ENCODE measurements at regions not wholly inside any gene's neighbourhood (a gene's known extent, or its start where the extent isn't known, plus 50 kb on each side); places are given as distances from the start of the nearest gene placed in this dataset.

- Histone ChIP-seq H4K20me1 (ENCODE audit: insufficient read depth, low read length) (no peaks in the 10 kb centered on the region), H3K4me2 (replicated peaks; ENCODE audit: extremely low read depth, low read length, poor library complexity, severe bottlenecking) (no peak overlapping the region), H3K4me3 (replicated peaks in 1 of 3; ENCODE audit: low read depth in 2 of 3, low read length in 3 of 3) (no peak overlapping the region), H3K4me1 (ENCODE audit: control insufficient read depth in 1 of 2, insufficient read depth in 2 of 2, low read length in 2 of 2) (no peaks in the 10 kb centered on the region), H3K9ac (ENCODE audit: insufficient read depth, low read length, poor library complexity, severe bottlenecking) (no peak overlapping the region), H3K27ac (ENCODE audit: low read depth in 1 of 2, low read length in 2 of 2) (no peak overlapping the region), H3K36me3 (replicated peaks in 1 of 2; ENCODE audit: control insufficient read depth in 1 of 2, insufficient read depth in 2 of 2, low read length in 2 of 2) (no peaks in the 10 kb centered on the region), H2AFZ (ENCODE audit: insufficient read depth, low read depth, low read length, poor library complexity, severe bottlenecking) (no peak overlapping the region), H3K9me3 (replicated peaks in 1 of 2; ENCODE audit: control insufficient read depth in 1 of 2, insufficient read depth in 1 of 2, low read length in 2 of 2) (peaks cover 4 to 6% of the 10 kb centered on the region in 2 donors), H3K79me2 (ENCODE audit: insufficient read depth, low read length) (no peaks in the 10 kb centered on the region), H3K27me3 (ENCODE audit: control insufficient read depth in 2 of 2, insufficient read depth in 2 of 2, low read length in 2 of 2) (no peaks in the 10 kb centered on the region)
- Mint-ChIP-seq H3K4me1 (no peaks in the 10 kb centered on the region), H3K9me3 (peaks cover 3 to 17% (median 11%) of the 10 kb centered on the region in 7 donors), H3K27me3 (ENCODE audit: low read depth in 3 of 3) (peaks cover 0 to 1% (median 0%) of the 10 kb centered on the region in 3 donors), H3K4me3 (no peak overlapping the region), H3K27ac (no peak overlapping the region), H3K36me3 (no peaks in the 10 kb centered on the region)
- TF ChIP-seq, protein P1, sequence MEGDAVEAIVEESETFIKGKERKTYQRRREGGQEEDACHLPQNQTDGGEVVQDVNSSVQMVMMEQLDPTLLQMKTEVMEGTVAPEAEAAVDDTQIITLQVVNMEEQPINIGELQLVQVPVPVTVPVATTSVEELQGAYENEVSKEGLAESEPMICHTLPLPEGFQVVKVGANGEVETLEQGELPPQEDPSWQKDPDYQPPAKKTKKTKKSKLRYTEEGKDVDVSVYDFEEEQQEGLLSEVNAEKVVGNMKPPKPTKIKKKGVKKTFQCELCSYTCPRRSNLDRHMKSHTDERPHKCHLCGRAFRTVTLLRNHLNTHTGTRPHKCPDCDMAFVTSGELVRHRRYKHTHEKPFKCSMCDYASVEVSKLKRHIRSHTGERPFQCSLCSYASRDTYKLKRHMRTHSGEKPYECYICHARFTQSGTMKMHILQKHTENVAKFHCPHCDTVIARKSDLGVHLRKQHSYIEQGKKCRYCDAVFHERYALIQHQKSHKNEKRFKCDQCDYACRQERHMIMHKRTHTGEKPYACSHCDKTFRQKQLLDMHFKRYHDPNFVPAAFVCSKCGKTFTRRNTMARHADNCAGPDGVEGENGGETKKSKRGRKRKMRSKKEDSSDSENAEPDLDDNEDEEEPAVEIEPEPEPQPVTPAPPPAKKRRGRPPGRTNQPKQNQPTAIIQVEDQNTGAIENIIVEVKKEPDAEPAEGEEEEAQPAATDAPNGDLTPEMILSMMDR (IDR thresholded peaks at IDR 0.05): no peak
- intact Hi-C loops (cut with micrococcal nuclease): no loop called here
- WGBS (ENCODE audit: insufficient coverage): no CpG with 5 or more reads among the region's 1 CpG
- DNase-seq: no peak
Observed at GRCh38 chr7:109044691-109045090, 475.0 kb downstream of the DNAJB9 start.

GRCh38 chr7:109049366-109049765 lies 479.7 kb downstream of the DNAJB9 start:
- H3K36me3 ChIP-seq (replicated peaks in 1 of 2; ENCODE audit: control insufficient read depth in 1 of 2, insufficient read depth in 2 of 2, low read length in 2 of 2): no peaks in the 10 kb centered on the region
- H2AFZ ChIP-seq (ENCODE audit: insufficient read depth, low read depth, low read length, poor library complexity, severe bottlenecking): no peak overlapping the region
- H3K9ac ChIP-seq (ENCODE audit: insufficient read depth, low read length, poor library complexity, severe bottlenecking): no peak overlapping the region
- H3K9me3 ChIP-seq (replicated peaks in 1 of 2; ENCODE audit: control insufficient read depth in 1 of 2, insufficient read depth in 1 of 2, low read length in 2 of 2): no peaks in the 10 kb centered on the region
- TF ChIP-seq, protein P1 (IDR thresholded peaks at IDR 0.05): no peak
- no peak overlapping the region for H3K4me3 ChIP-seq (replicated peaks in 1 of 3; ENCODE audit: low read depth in 2 of 3, low read length in 3 of 3)
- H3K4me2 ChIP-seq (replicated peaks; ENCODE audit: extremely low read depth, low read length, poor library complexity, severe bottlenecking): no peak overlapping the region
- intact Hi-C loops (cut with micrococcal nuclease): no loop called here
- no peaks in the 10 kb centered on the region for H3K27me3 ChIP-seq (ENCODE audit: control insufficient read depth in 2 of 2, insufficient read depth in 2 of 2, low read length in 2 of 2)
- Mint-ChIP-seq H3K4me1 (no peaks in the 10 kb centered on the region), H3K4me3 (no peak overlapping the region), H3K27me3 (ENCODE audit: low read depth in 3 of 3) (peaks cover 0 to 4% (median 0%) of the 10 kb centered on the region in 3 donors), H3K36me3 (no peaks in the 10 kb centered on the region), H3K27ac (no peak overlapping the region), H3K9me3 (peaks cover 0 to 10% (median 2%) of the 10 kb centered on the region in 7 donors)
- H3K79me2 ChIP-seq (ENCODE audit: insufficient read depth, low read length): no peaks in the 10 kb centered on the region
- no CpG with 5 or more reads among the region's 2 CpGs for WGBS (ENCODE audit: insufficient coverage)
- H4K20me1 ChIP-seq (ENCODE audit: insufficient read depth, low read length): no peaks in the 10 kb centered on the region
- DNase-seq: no peak
- no peak overlapping the region for H3K27ac ChIP-seq (ENCODE audit: low read depth in 1 of 2, low read length in 2 of 2)
- no peaks in the 10 kb centered on the region for H3K4me1 ChIP-seq (ENCODE audit: control insufficient read depth in 1 of 2, insufficient read depth in 2 of 2, low read length in 2 of 2)
